LNCaP clone FGC (cell line): ENCODE measurements at regions not wholly inside any gene's neighbourhood (a gene's known extent, or its start where the extent isn't known, plus 50 kb on each side); places are given as distances from the start of the nearest gene placed in this dataset.

Source experiments
- DNase-seq: peaks from one replicate; pipeline ENCODE4 v3.0.0-alpha.2; 2011; ENCODE audit warnings: low read depth
- H3K4me3 ChIP-seq: 2 replicates; pipeline ENCODE4 v1.5.1; 2011; ENCODE audit warnings: mild to moderate bottlenecking, low read depth, low read length, control low read depth
- TF ChIP-seq, protein P1 (sequence below): IDR thresholded peaks from 2 replicates; pipeline ENCODE4 v1.5.1; 2012; ENCODE audit warnings: mild to moderate bottlenecking; ENCODE audit not compliant: control insufficient read depth, insufficient read depth; ENCODE audit errors: extremely low read depth

DNA sequence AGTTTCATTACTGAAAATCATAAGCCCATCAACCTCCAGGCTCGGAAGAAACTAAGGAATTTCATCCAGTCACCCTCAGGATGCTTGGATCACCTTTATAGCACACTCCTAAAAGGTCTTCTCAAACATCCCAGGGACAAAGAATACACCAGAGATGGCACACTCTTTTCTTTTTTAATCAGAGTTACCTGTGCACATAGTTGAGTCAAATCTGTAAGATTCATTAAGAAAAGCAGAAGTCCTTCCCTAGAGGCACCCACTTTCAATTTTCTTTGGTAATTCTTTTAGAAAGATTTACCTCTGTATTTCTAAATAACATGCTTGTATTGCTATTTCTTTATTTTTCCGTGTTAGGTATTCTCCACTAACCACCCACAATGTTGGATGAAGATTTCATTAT lies 50.6 kb upstream of the IL6 start:
- TF ChIP-seq, protein P1, sequence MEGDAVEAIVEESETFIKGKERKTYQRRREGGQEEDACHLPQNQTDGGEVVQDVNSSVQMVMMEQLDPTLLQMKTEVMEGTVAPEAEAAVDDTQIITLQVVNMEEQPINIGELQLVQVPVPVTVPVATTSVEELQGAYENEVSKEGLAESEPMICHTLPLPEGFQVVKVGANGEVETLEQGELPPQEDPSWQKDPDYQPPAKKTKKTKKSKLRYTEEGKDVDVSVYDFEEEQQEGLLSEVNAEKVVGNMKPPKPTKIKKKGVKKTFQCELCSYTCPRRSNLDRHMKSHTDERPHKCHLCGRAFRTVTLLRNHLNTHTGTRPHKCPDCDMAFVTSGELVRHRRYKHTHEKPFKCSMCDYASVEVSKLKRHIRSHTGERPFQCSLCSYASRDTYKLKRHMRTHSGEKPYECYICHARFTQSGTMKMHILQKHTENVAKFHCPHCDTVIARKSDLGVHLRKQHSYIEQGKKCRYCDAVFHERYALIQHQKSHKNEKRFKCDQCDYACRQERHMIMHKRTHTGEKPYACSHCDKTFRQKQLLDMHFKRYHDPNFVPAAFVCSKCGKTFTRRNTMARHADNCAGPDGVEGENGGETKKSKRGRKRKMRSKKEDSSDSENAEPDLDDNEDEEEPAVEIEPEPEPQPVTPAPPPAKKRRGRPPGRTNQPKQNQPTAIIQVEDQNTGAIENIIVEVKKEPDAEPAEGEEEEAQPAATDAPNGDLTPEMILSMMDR, result no peak
- no peak overlapping the region for H3K4me3 ChIP-seq
- DNase-seq, result no peak

DNA sequence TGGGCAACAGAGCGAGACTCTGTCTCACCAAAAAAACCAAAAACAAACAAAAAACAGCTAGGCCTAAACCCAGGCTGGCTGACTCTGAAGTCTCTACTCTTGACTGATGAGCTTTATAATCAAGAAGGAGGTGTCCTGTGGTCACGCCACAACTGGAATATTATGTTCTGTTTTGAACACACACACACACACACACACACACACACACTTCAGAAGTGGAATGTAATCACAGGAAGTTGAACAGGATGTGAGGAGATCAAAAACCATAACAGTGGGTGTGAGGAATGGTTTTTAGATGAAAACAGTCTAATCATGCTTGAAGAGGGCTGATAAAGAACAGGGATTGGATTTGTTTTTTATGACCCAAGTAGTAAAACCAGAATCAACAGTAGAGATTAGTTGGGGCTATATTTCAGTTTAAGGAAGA lies 51.1 kb upstream of the IL6 start:
- TF ChIP-seq, protein P1, result no peak

GRCh38 chr7:22675421-22675820 lies 51.6 kb upstream of the IL6 start:
- no peak overlapping the region for H3K4me3 ChIP-seq
- TF ChIP-seq, protein P1, result no peak
- peak; percentile 65 for DNase-seq

More for the DNA sequence above, 51.1 kb upstream of the IL6 start:
- H3K4me3 ChIP-seq, result no peak overlapping the region
- no peak for DNase-seq

DNA sequence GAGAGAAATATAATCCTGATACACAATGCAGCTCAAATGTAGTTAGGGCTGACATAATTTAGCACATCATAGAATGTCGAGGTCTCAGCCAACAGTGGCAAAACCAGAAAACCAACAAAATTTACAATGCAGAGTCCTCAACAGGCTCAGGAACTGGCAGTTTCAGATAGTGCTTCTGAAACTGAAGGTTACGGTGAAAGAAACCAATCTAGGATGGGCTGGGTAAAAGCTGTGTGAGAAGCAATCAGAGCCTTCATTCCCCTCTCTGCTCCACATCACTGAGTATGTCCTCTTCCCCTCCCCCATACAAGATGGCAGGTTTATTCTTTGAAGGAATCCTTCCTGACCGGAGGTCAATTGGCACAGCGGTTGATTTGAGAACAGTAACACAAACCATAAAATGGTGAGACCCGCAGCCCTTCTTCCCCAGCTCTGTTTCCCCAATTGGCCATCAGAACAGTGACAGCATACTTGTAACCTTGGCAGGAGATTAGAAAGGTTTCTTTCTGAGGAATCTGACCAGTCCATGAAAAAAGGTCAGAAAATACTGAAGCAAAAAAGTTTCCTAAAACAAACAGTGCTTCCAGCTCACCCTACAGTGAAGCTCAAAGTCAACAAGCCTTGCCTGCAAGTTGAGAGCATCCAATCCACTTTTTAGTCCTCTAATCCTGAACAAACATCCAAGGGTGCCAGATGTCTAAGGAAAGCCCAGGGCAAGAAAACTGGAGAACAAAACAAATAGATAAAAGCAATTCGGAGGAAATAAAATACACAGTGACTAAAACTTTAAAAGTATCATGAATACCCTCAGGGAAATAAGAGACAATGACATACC lies 53.9 kb upstream of the IL6 start:
- TF ChIP-seq, protein P1, result no peak
- no peak overlapping the region for H3K4me3 ChIP-seq
- peak; percentile 85 for DNase-seq

DNA sequence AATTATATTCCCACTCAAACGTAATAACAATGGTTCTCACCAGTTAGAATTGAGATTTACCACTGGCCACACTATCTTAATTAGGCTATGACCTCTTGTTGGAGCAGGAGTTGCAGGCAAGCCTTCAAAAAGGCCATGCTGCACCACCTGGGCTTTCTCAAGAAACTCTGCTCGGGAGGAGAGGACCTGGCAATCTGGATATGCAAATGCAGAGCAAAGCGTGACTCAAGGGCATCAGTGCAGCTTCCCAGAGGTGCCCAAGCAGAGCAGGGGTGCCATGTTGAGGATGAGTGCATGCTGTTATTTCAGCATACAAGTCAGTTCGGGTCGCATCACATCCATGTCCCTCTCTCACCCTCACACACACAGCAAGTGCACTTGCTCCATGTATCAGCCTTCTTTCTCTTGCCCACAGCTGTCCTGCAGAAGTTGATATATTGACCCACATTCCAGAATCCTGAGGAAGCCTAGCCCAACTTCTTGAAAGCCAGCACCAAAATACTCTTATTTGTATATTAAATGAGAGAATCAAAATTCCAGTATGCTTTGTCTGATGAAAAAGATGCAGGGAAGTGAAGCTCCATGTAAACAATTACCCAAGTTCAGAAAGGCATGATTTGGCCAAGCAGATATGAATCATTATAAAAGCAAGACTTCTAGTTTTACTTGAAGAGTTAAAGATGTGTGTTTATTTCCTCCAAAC lies 55.7 kb upstream of the IL6 start:
- TF ChIP-seq, protein P1, result no peak
- H3K4me3 ChIP-seq, result no peak overlapping the region
- no peak for DNase-seq

DNA sequence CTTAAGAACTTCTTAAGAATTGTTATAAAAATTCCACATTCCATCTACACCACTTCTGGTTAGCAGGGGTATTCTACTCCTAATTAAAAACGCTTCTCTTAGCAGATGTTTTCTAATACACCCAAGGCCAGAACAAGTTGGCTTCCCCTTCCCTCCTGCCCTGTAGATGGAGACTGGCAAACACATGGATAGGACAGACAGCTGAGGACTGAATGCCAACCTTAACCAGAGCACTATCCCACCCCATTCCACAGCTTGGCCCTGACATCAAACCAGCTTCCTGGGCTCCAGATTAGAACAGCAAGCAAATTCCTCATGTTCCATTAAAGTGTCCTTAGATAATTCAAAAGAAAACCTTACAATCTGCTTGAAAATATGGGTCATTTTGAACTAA lies 56.6 kb upstream of the IL6 start:
- no peak for DNase-seq
- H3K4me3 ChIP-seq, result no peak overlapping the region
- TF ChIP-seq, protein P1, result no peak
